ENCODE measurements at regions not wholly inside any gene's neighbourhood (a gene's known extent, or its start where the extent isn't known, plus 50 kb on each side); places are given as distances from the start of the nearest gene placed in this dataset.
A peak's percentile ranks its signal among the peaks of the same experiment; 100 is the strongest.
"Not testable (repeated sequence)": the region's sequence is repeated elsewhere in the genome, so short reads cannot be mapped to it uniquely, and the experiment has no call there.

GRCh38 chr7:114802632-114803031 lies 119.3 kb upstream of the MDFIC start:
- no peak overlapping the region for H3K4me3 ChIP-seq (ENCODE audit: low read length in 2 of 2)
- intact Hi-C loops (cut with micrococcal nuclease), result no loop called here
- CTCF ChIA-PET (ENCODE audit: partially characterized antibody), result no interaction called here

DNA sequence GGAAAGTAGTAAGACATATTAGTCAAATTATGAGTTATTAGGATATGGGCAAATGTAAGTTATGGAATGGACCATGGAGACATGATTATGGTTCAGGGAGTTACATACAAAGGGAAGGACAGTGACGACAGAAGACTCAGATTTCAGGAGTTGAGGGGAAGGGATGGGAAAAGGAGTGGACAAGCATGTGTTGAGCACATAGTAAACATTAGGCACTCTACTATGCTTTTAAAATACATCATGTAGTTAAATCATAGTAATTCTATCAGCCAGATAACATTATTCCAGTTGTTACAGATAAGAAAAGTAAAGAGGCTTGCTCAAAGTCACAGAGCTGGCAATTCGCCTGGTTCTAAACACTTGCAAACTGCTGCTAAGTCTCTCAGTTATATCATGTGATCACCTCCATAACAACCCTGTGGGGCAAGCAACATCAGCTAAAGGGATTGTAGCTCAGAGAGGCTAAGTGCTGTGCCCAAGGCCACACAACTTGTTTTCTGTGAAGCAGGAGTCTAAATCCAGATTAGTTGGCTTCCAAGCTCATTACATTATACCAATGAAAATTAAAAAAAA lies 115.2 kb upstream of the MDFIC start:
- H3K4me1 ChIP-seq (ENCODE audit: insufficient read depth, low read length), result no peaks in the 10 kb centered on the region
- no peaks in the 10 kb centered on the region for H3K9me3 ChIP-seq (ENCODE audit: control insufficient read depth in 1 of 2, low read length in 2 of 2)
- H3K36me3 Mint-ChIP-seq, result no peaks in the 10 kb centered on the region
- no peak overlapping the region for H3K27ac ChIP-seq (ENCODE audit: low read depth, low read length)
- ChIA-PET POLR2A (ENCODE audit: partially characterized antibody) (no interaction called here), CTCF (ENCODE audit: partially characterized antibody) (no interaction called here)
- H3K4me3 Mint-ChIP-seq, result no peak overlapping the region
- no peaks in the 10 kb centered on the region for H3K27me3 ChIP-seq (ENCODE audit: insufficient read depth, low read length)
- no peak overlapping the region for H3K27ac Mint-ChIP-seq
- H3K4me1 Mint-ChIP-seq, result no peaks in the 10 kb centered on the region
- DNase-seq, result no peak
- intact Hi-C loops (cut with micrococcal nuclease), result no loop called here
- H3K9me3 Mint-ChIP-seq, result peaks cover 0 to 3% (median 0%) of the 10 kb centered on the region in 8 donors
- H3K4me3 ChIP-seq (ENCODE audit: low read length in 2 of 2), result no peak overlapping the region
- no peaks in the 10 kb centered on the region for H3K36me3 ChIP-seq (ENCODE audit: insufficient read depth, low read length)
- H3K27me3 Mint-ChIP-seq, result peaks cover 0 to 3% of the 10 kb centered on the region in 2 donors

More at GRCh38 chr7:114802632-114803031, 119.3 kb upstream of the MDFIC start:
- no peak overlapping the region for H3K27ac ChIP-seq (ENCODE audit: low read depth, low read length)
- Mint-ChIP-seq H3K27ac (no peak overlapping the region), H3K9me3 (no peaks in the 10 kb centered on the region), H3K4me3 (no peak overlapping the region), H3K36me3 (no peaks in the 10 kb centered on the region), H3K27me3 (no peaks in the 10 kb centered on the region), H3K4me1 (peaks cover 0 to 4% (median 3%) of the 10 kb centered on the region in 4 donors)
- no peaks in the 10 kb centered on the region for H3K9me3 ChIP-seq (ENCODE audit: control insufficient read depth in 1 of 2, low read length in 2 of 2)
- no peaks in the 10 kb centered on the region for H3K27me3 ChIP-seq (ENCODE audit: insufficient read depth, low read length)
- POLR2A ChIA-PET (ENCODE audit: partially characterized antibody), result no interaction called here
- no peak for DNase-seq
- H3K36me3 ChIP-seq (ENCODE audit: insufficient read depth, low read length), result no peaks in the 10 kb centered on the region
- H3K4me1 ChIP-seq (ENCODE audit: insufficient read depth, low read length), result no peaks in the 10 kb centered on the region

- no peaks in the 10 kb centered on the region for H3K9me3 ChIP-seq (ENCODE audit: control insufficient read depth in 1 of 2, low read length in 2 of 2)
- no peak for DNase-seq
- peaks cover 0 to 3% of the 10 kb centered on the region in 2 donors for H3K27me3 Mint-ChIP-seq
- ChIA-PET POLR2A (ENCODE audit: partially characterized antibody) (no interaction called here), CTCF (ENCODE audit: partially characterized antibody) (no interaction called here)
- H3K27me3 ChIP-seq (ENCODE audit: insufficient read depth, low read length), result no peaks in the 10 kb centered on the region
- no peak overlapping the region for H3K4me3 ChIP-seq (ENCODE audit: low read length in 2 of 2)
- H3K9me3 Mint-ChIP-seq, result peaks cover 0 to 10% (median 0%) of the 10 kb centered on the region in 8 donors
- H3K4me3 Mint-ChIP-seq, result no peak overlapping the region
- H3K27ac Mint-ChIP-seq, result no peak overlapping the region
- intact Hi-C loops (cut with micrococcal nuclease), result no loop called here
- H3K4me1 Mint-ChIP-seq, result peaks cover 15 to 26% (median 19%) of the 10 kb centered on the region in 4 donors
- H3K36me3 ChIP-seq (ENCODE audit: insufficient read depth, low read length), result no peaks in the 10 kb centered on the region
- H3K27ac ChIP-seq (ENCODE audit: low read depth, low read length), result no peak overlapping the region
- no peaks in the 10 kb centered on the region for H3K36me3 Mint-ChIP-seq
- H3K4me1 ChIP-seq (ENCODE audit: insufficient read depth, low read length), result peaks cover 16% of the 10 kb centered on the region
These were observed 109.3 kb upstream of the MDFIC start for GRCh38 chr7:114812570-114812969.

- Histone ChIP-seq H3K27ac (ENCODE audit: low read depth, low read length) (no peak overlapping the region), H3K36me3 (ENCODE audit: insufficient read depth, low read length) (no peaks in the 10 kb centered on the region), H3K4me1 (ENCODE audit: insufficient read depth, low read length) (peaks cover 16% of the 10 kb centered on the region), H3K9me3 (ENCODE audit: control insufficient read depth in 1 of 2, low read length in 2 of 2) (no peaks in the 10 kb centered on the region), H3K4me3 (ENCODE audit: low read length in 2 of 2) (no peak overlapping the region), H3K27me3 (ENCODE audit: insufficient read depth, low read length) (no peaks in the 10 kb centered on the region)
- peaks cover 0 to 11% (median 0%) of the 10 kb centered on the region in 8 donors for H3K9me3 Mint-ChIP-seq
- H3K27me3 Mint-ChIP-seq, result peaks cover 0 to 3% of the 10 kb centered on the region in 2 donors
- H3K36me3 Mint-ChIP-seq, result no peaks in the 10 kb centered on the region
- ChIA-PET POLR2A (ENCODE audit: partially characterized antibody) (no interaction called here), CTCF (ENCODE audit: partially characterized antibody) (interaction anchor here (1.2 kb wide), 1 partner anchor 52 kb away, joined by 3 read pairs; no protein-coding TSS in a partner anchor)
- H3K4me1 Mint-ChIP-seq, result peaks cover 15 to 26% (median 19%) of the 10 kb centered on the region in 4 donors
- no peak for DNase-seq
- peak overlapping the region in 1 of 8 donors; percentile 2 for H3K4me3 Mint-ChIP-seq
- peak overlapping the region in 1 of 7 donors; percentile 16 for H3K27ac Mint-ChIP-seq
- intact Hi-C loops (cut with micrococcal nuclease), result no loop called here
These were observed 108.3 kb upstream of the MDFIC start for GRCh38 chr7:114813624-114814023.

DNA sequence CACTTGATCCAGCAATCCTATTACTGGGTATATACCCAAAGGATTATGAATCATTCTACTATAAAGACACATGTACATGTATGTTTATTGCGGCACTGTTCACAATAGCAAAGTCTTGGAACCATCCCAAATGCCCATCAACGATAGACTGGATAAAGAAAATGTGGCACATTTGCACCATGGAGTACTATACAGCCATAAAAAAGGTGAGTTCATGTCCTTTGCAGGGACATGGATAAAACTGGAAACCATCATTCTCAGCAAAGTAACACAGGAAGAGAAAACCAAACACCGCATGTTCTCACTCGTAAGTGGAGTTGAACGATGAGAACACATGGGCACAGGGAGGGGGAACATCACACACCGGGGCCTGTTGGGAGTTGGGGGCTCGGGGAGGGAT lies 104.9 kb upstream of the MDFIC start:
- POLR2A ChIA-PET (ENCODE audit: partially characterized antibody); H3K27me3 Mint-ChIP-seq; DNase-seq; H3K36me3 Mint-ChIP-seq; intact Hi-C loops (cut with micrococcal nuclease); H3K27ac Mint-ChIP-seq; CTCF ChIA-PET (ENCODE audit: partially characterized antibody); H3K27ac ChIP-seq (ENCODE audit: low read depth, low read length); H3K4me3 ChIP-seq (ENCODE audit: low read length in 2 of 2); H3K4me3 Mint-ChIP-seq; H3K9me3 ChIP-seq (ENCODE audit: control insufficient read depth in 1 of 2, low read length in 2 of 2); H3K36me3 ChIP-seq (ENCODE audit: insufficient read depth, low read length); H3K9me3 Mint-ChIP-seq; H3K27me3 ChIP-seq (ENCODE audit: insufficient read depth, low read length): not testable (repeated sequence)
- peaks cover 15 to 26% (median 19%) of the 10 kb centered on the region in 4 donors for H3K4me1 Mint-ChIP-seq
- peaks cover 16% of the 10 kb centered on the region for H3K4me1 ChIP-seq (ENCODE audit: insufficient read depth, low read length)

GRCh38 chr7:114818501-114818900 lies 103.4 kb upstream of the MDFIC start:
- Histone ChIP-seq H3K27me3 (ENCODE audit: insufficient read depth, low read length) (no peaks in the 10 kb centered on the region), H3K27ac (ENCODE audit: low read depth, low read length) (no peak overlapping the region), H3K9me3 (ENCODE audit: control insufficient read depth in 1 of 2, low read length in 2 of 2) (no peaks in the 10 kb centered on the region), H3K36me3 (ENCODE audit: insufficient read depth, low read length) (no peaks in the 10 kb centered on the region), H3K4me1 (ENCODE audit: insufficient read depth, low read length) (peaks cover 11% of the 10 kb centered on the region), H3K4me3 (ENCODE audit: low read length in 2 of 2) (no peak overlapping the region)
- no peak overlapping the region for H3K27ac Mint-ChIP-seq
- intact Hi-C loops (cut with micrococcal nuclease), result no loop called here
- CTCF ChIA-PET (ENCODE audit: partially characterized antibody), result no interaction called here
- peaks cover 11 to 14% (median 13%) of the 10 kb centered on the region in 4 donors for H3K4me1 Mint-ChIP-seq
- H3K4me3 Mint-ChIP-seq, result no peak overlapping the region
- no peaks in the 10 kb centered on the region for H3K36me3 Mint-ChIP-seq
- DNase-seq, result no peak
- POLR2A ChIA-PET (ENCODE audit: partially characterized antibody), result no interaction called here
- no peaks in the 10 kb centered on the region for H3K27me3 Mint-ChIP-seq
- peaks cover 0 to 8% (median 0%) of the 10 kb centered on the region in 8 donors for H3K9me3 Mint-ChIP-seq

- Histone ChIP-seq H3K9me3 (ENCODE audit: control insufficient read depth in 1 of 2, low read length in 2 of 2) (no peaks in the 10 kb centered on the region), H3K4me1 (ENCODE audit: insufficient read depth, low read length) (no peaks in the 10 kb centered on the region), H3K27me3 (ENCODE audit: insufficient read depth, low read length) (no peaks in the 10 kb centered on the region), H3K27ac (ENCODE audit: low read depth, low read length) (no peak overlapping the region), H3K36me3 (ENCODE audit: insufficient read depth, low read length) (no peaks in the 10 kb centered on the region), H3K4me3 (ENCODE audit: low read length in 2 of 2) (no peak overlapping the region)
- no peak for DNase-seq
- Mint-ChIP-seq H3K4me1 (peaks cover 1 to 2% (median 2%) of the 10 kb centered on the region in 4 donors), H3K27ac (no peak overlapping the region), H3K36me3 (no peaks in the 10 kb centered on the region), H3K9me3 (peaks cover 0 to 8% (median 0%) of the 10 kb centered on the region in 8 donors), H3K27me3 (no peaks in the 10 kb centered on the region), H3K4me3 (no peak overlapping the region)
- ChIA-PET CTCF (ENCODE audit: partially characterized antibody) (no interaction called here), POLR2A (ENCODE audit: partially characterized antibody) (no interaction called here)
- intact Hi-C loops (cut with micrococcal nuclease), result no loop called here
These were observed 102.1 kb upstream of the MDFIC start for GRCh38 chr7:114819616-114820362.
